OCI-LY7 (cell line): ENCODE measurements at regions not wholly inside any gene's neighbourhood (a gene's known extent, or its start where the extent isn't known, plus 50 kb on each side); places are given as distances from the start of the nearest gene placed in this dataset.
"Not testable (repeated sequence)": the region's sequence is repeated elsewhere in the genome, so short reads cannot be mapped to it uniquely, and the experiment has no call there.

Experiments
- BruUV-seq: library from RNA; stranded (reverse); fragments of 400-500 nt; replicated peaks from 2 replicates; lab custom pipeline; 2021; lab: Mats Ljungman, UMichigan
- CTCF ChIA-PET: fragments of 300-600 bp; sonication (Branson Sonifier 250); formaldehyde crosslinking; loops from one replicate; lab custom pipeline; 2022; ENCODE audit warnings: antibody characterized with exemption; ENCODE audit not compliant: unreplicated experiment; lab: Charles Lee
- POLR2A ChIA-PET: fragments of 300-600 bp; sonication (Branson Sonifier 250); formaldehyde crosslinking; loops from one replicate; lab custom pipeline; 2022; ENCODE audit warnings: antibody characterized with exemption; lab: Charles Lee
- DNase-seq: peaks from one replicate; pipeline ENCODE4 v3.0.0-alpha.2; 2015; ENCODE audit warnings: low spot score
- H2AFZ ChIP-seq: fragments of 200-600 bp; sonication (generic), shearing (Covaris generic); 2 replicates; pipeline ENCODE4 v1.6.1; 2014; ENCODE audit warnings: mild to moderate bottlenecking, antibody characterized with exemption, low read length, moderate library complexity
- H3K27ac ChIP-seq: fragments of 200-600 bp; sonication (generic); 2 replicates; pipeline ENCODE4 v1.5.1; 2014; ENCODE audit warnings: mixed run types, low read depth, mild to moderate bottlenecking, moderate library complexity, low read length, inconsistent platforms; ENCODE audit not compliant: poor library complexity, severe bottlenecking
- H3K36me3 ChIP-seq: fragments of 200-600 bp; sonication (generic); 2 replicates; pipeline ENCODE4 v1.6.1; 2014; ENCODE audit warnings: mild to moderate bottlenecking, antibody characterized with exemption, low read length, moderate library complexity, mixed read lengths; ENCODE audit not compliant: insufficient read depth
- H3K4me1 ChIP-seq: fragments of 200-600 bp; sonication (generic); 2 replicates; pipeline ENCODE4 v1.5.1; 2014; ENCODE audit warnings: mild to moderate bottlenecking, low read length; ENCODE audit not compliant: insufficient read depth, poor library complexity, severe bottlenecking
- H3K4me2 ChIP-seq: fragments of 200-600 bp; sonication (generic); 2 replicates; pipeline ENCODE4 v1.6.1; 2014; ENCODE audit warnings: mild to moderate bottlenecking, low read length
- H3K4me3 ChIP-seq: fragments of 200-600 bp; sonication (generic); 2 replicates; pipeline ENCODE4 v1.5.1; 2014; ENCODE audit warnings: mild to moderate bottlenecking, low read depth, low read length; ENCODE audit not compliant: poor library complexity, severe bottlenecking
- H3K79me2 ChIP-seq: fragments of 200-600 bp; sonication (generic); 2 replicates; pipeline ENCODE4 v1.6.1; 2016; ENCODE audit warnings: low read depth, mild to moderate bottlenecking, low read length, moderate library complexity, mixed read lengths; ENCODE audit not compliant: insufficient read depth
- H3K9me2 ChIP-seq: fragments of 200-600 bp; sonication (generic); 2 replicates; pipeline ENCODE4 v1.6.1; 2016; ENCODE audit warnings: mild to moderate bottlenecking, low read length, mixed read lengths; ENCODE audit not compliant: insufficient read depth
- H3K9me3 ChIP-seq: fragments of 200-600 bp; sonication (generic); 2 replicates; pipeline ENCODE4 v1.6.1; 2014; ENCODE audit warnings: mild to moderate bottlenecking, mixed run types, low read length, mixed read lengths
- H4K20me1 ChIP-seq: fragments of 200-600 bp; sonication (generic); 2 replicates; pipeline ENCODE4 v1.6.1; 2014; ENCODE audit warnings: mild to moderate bottlenecking, antibody characterized with exemption, low read length, moderate library complexity, mixed read lengths; ENCODE audit not compliant: insufficient read depth
- intact Hi-C: fragments of 100-400 bp; cut with micrococcal nuclease; formaldehyde crosslinking; loops from one replicate; pipeline ENCODE4 v1.10.0; 2022; ENCODE audit not compliant: unreplicated experiment

DNA sequence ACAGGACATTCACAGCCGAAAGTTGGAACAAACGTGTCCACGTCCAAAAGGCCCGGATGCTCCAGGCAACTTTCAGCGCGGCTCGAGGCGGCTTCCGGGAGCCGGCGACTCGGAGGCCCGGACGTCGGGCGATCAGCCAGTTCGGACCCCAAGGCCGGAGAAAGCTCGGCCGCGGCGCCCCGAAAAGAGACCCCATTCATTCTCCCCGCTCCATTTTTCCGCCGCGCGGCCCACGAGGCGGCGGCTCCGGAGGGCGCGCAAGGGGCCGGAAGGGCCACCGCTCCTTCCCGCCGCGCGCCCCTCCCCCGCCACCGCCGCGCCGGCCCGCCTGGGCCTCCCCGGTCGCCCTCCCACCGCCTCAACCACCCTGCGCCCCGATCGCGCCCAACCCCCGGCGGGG lies 4022.7 kb upstream of the TPTE start:
- intact Hi-C loops, H3K9me2 ChIP-seq, H3K27ac ChIP-seq, H4K20me1 ChIP-seq, POLR2A ChIA-PET, H3K9me3 ChIP-seq, H2AFZ ChIP-seq, BruUV-seq, H3K4me1 ChIP-seq, DNase-seq, CTCF ChIA-PET, H3K4me2 ChIP-seq, H3K79me2 ChIP-seq, H3K36me3 ChIP-seq: not testable (repeated sequence)
- H3K4me3 ChIP-seq: peak overlapping the region; percentile 65

DNA sequence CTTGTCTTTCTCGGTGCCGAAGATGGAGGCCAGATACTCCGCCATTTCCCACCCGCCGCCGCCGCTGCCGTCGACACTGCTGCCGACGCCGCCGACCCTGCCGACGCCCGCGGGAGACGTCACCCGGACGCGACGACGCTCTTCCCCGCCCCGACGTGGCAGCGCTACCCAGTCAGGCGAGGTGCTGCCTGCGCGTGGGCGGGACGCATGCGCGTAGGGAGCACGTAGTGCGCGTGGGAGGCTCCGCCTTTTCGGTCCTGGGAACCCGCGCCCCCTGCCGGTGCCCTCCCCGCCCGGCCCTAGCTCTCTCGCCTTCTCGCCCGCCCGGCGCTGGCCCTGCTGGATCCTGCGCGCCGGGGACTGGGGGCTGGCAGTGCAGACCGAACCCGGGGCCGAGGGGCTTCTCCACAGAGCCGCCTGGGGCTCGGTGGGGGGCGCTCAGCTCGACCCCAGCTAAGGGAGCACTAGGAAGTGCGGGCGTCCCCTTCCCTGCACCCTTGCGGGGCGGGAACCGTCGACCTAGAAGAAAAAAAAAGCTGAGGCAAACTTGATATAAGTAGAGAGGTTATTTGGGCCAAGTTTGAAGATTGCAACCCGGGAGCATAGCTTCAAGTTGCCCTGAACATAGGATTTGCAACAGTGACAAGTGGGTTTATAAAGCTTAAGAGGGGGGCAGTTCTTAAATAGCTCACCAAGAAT lies 4022.1 kb upstream of the TPTE start:
- BruUV-seq, DNase-seq, intact Hi-C loops, H3K4me1 ChIP-seq, H3K36me3 ChIP-seq, H2AFZ ChIP-seq, H3K27ac ChIP-seq, H3K79me2 ChIP-seq, POLR2A ChIA-PET, H3K4me2 ChIP-seq, H3K9me2 ChIP-seq, H3K4me3 ChIP-seq, CTCF ChIA-PET, H3K9me3 ChIP-seq, H4K20me1 ChIP-seq: not testable (repeated sequence)

DNA sequence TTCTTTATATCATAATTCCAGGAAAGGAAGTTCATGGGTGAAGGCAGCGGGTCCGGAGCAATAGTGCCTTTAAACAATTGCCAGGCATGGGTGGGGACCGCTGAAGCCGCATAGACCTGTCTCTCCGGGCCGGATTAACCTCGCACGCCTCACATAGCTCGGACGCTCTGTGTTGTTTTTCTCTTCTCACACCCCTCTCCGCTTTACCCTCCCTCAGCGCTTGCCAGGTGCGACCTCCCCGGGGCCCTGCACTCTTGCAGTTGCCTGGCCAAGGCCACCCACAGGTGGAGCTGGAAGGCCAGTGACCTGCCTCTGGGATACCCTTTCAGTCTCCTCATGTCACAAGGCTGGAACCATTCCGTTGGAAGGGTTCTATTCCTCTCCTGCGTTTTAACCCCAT lies 4021.5 kb upstream of the TPTE start:
- H3K9me3 ChIP-seq, H4K20me1 ChIP-seq, H3K27ac ChIP-seq, CTCF ChIA-PET, H3K9me2 ChIP-seq, POLR2A ChIA-PET, H3K4me2 ChIP-seq, H2AFZ ChIP-seq, DNase-seq, intact Hi-C loops, H3K4me1 ChIP-seq, BruUV-seq, H3K4me3 ChIP-seq, H3K79me2 ChIP-seq, H3K36me3 ChIP-seq: not testable (repeated sequence)

DNA sequence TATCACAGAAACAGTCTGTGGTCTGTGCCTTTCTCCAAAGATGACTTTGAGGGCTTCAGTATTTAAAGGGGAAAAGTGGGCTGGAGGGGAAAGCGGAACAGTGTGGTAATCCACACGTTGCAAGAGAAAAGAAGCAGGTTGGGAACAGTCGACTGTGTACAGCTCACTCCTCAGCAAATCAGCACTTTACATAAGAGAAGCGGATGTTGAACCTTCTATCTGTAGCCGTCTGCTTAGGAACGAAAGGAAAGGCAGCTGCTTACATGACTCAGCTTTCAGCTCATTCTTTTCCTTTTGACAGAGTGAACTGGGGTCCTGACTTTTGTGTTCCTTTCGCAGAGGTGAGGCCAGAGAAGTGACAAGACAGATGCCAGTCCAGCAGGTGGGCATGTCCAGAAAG lies 4020.7 kb upstream of the TPTE start:
- H3K36me3 ChIP-seq, BruUV-seq, H3K4me1 ChIP-seq, H3K79me2 ChIP-seq, intact Hi-C loops, H3K9me2 ChIP-seq, DNase-seq, H3K4me3 ChIP-seq, H4K20me1 ChIP-seq, POLR2A ChIA-PET, H3K27ac ChIP-seq, H2AFZ ChIP-seq, H3K9me3 ChIP-seq, CTCF ChIA-PET, H3K4me2 ChIP-seq: not testable (repeated sequence)

GRCh38 chr21:6506167-6506894 lies 4015.1 kb upstream of the TPTE start:
- H3K4me3 ChIP-seq, intact Hi-C loops, H3K4me1 ChIP-seq, BruUV-seq, H3K36me3 ChIP-seq, CTCF ChIA-PET, H2AFZ ChIP-seq, DNase-seq, H3K79me2 ChIP-seq, POLR2A ChIA-PET, H3K9me3 ChIP-seq, H3K27ac ChIP-seq, H3K9me2 ChIP-seq, H3K4me2 ChIP-seq, H4K20me1 ChIP-seq: not testable (repeated sequence)

GRCh38 chr21:6507632-6508031 lies 4013.8 kb upstream of the TPTE start:
- CTCF ChIA-PET, H3K9me3 ChIP-seq, POLR2A ChIA-PET, H3K4me3 ChIP-seq, intact Hi-C loops, H3K79me2 ChIP-seq, H4K20me1 ChIP-seq, H3K9me2 ChIP-seq, DNase-seq, H3K36me3 ChIP-seq, H3K4me1 ChIP-seq, BruUV-seq, H2AFZ ChIP-seq, H3K27ac ChIP-seq, H3K4me2 ChIP-seq: not testable (repeated sequence)
